Breast epithelium (tissue), 3 donors: ENCODE measurements at regions not wholly inside any gene's neighbourhood (a gene's known extent, or its start where the extent isn't known, plus 50 kb on each side); places are given as distances from the start of the nearest gene placed in this dataset.

Source experiments
- POLR2A ChIP-seq: fragments of 450-650 bp; IDR thresholded peaks from one replicate; pipeline ENCODE4 v1.6.1; 2016; ENCODE audit warnings: antibody characterized with exemption, mild to moderate bottlenecking, moderate library complexity
- POLR2AphosphoS5 ChIP-seq, 3 donors: sonication (generic); formaldehyde crosslinking; IDR thresholded peaks; one replicate each; pipeline ENCODE4 v1.6.1; 2017; ENCODE audit warnings: antibody characterized with exemption in 3 of 3
- TF ChIP-seq, protein P1 (sequence below), 3 donors: fragments of 450-650 bp; IDR thresholded peaks; one replicate each; pipeline ENCODE4 v1.5.1; 2016 to 2017; ENCODE audit warnings: antibody characterized with exemption in 3 of 3, mild to moderate bottlenecking in 3 of 3, moderate library complexity in 3 of 3

DNA sequence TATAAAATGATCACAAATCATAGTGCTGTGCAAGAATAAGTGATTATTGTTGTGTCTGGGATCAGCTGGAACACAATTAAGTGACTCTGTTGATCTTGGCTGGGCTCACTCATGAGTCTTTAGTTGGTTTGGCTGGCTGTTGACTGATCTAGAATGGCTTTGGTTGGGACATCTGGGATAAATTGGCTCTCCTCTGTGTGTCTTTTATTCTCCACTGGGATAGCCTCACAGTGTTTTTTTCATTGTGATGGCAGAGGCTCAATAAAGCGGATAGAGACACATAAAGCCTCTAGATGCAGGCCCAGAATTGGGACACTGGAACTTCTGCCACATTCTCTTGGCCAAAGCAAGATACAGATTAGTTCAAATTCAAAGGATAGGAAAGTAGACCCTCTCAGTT, 735.6 kb downstream of the PDCD6IP start:
- TF ChIP-seq, protein P1, sequence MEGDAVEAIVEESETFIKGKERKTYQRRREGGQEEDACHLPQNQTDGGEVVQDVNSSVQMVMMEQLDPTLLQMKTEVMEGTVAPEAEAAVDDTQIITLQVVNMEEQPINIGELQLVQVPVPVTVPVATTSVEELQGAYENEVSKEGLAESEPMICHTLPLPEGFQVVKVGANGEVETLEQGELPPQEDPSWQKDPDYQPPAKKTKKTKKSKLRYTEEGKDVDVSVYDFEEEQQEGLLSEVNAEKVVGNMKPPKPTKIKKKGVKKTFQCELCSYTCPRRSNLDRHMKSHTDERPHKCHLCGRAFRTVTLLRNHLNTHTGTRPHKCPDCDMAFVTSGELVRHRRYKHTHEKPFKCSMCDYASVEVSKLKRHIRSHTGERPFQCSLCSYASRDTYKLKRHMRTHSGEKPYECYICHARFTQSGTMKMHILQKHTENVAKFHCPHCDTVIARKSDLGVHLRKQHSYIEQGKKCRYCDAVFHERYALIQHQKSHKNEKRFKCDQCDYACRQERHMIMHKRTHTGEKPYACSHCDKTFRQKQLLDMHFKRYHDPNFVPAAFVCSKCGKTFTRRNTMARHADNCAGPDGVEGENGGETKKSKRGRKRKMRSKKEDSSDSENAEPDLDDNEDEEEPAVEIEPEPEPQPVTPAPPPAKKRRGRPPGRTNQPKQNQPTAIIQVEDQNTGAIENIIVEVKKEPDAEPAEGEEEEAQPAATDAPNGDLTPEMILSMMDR (IDR thresholded peaks at IDR 0.05), result no peak
- TF ChIP-seq POLR2AphosphoS5 (IDR thresholded peaks at IDR 0.05), result no peak
- TF ChIP-seq POLR2A, result no peak
